DOHH2 (cell line): ENCODE measurements at regions not wholly inside any gene's neighbourhood (a gene's known extent, or its start where the extent isn't known, plus 50 kb on each side); places are given as distances from the start of the nearest gene placed in this dataset.

Source experiments
- H3F3A ChIP-seq: fragments of 200-600 bp; sonication (generic), shearing (Covaris generic); 2 replicates; pipeline ENCODE4 v1.6.0; 2016; ENCODE audit warnings: antibody characterized with exemption, mild to moderate bottlenecking; ENCODE audit not compliant: control insufficient read depth, insufficient read depth
- H3K27ac ChIP-seq: fragments of 200-600 bp; sonication (generic); 2 replicates; pipeline ENCODE4 v1.5.1; 2014; ENCODE audit warnings: low read depth, mild to moderate bottlenecking, low read length, moderate library complexity
- H3K27me3 ChIP-seq: fragments of 200-600 bp; sonication (generic); 2 replicates; pipeline ENCODE4 v1.6.1; 2014; ENCODE audit warnings: mild to moderate bottlenecking, low read length, mixed read lengths; ENCODE audit not compliant: control insufficient read depth
- H3K36me3 ChIP-seq: fragments of 200-600 bp; sonication (generic); 2 replicates; pipeline ENCODE4 v1.6.1; 2014; ENCODE audit warnings: mild to moderate bottlenecking, low read length, moderate library complexity, mixed read lengths; ENCODE audit not compliant: control insufficient read depth
- H3K4me1 ChIP-seq: fragments of 200-600 bp; sonication (generic); 2 replicates; pipeline ENCODE4 v1.6.1; 2014; ENCODE audit warnings: mild to moderate bottlenecking, low read length, mixed read lengths; ENCODE audit not compliant: control insufficient read depth
- H3K4me2 ChIP-seq: fragments of 200-600 bp; sonication (generic); 2 replicates; pipeline ENCODE4 v1.6.0; 2014; ENCODE audit warnings: mild to moderate bottlenecking, low read length, moderate library complexity
- H3K4me3 ChIP-seq: fragments of 200-600 bp; sonication (generic); 2 replicates; pipeline ENCODE4 v1.5.1; 2014; ENCODE audit warnings: mild to moderate bottlenecking, low read length, mixed read lengths
- H3K79me2 ChIP-seq: fragments of 200-600 bp; sonication (generic); 2 replicates; pipeline ENCODE4 v1.6.1; 2014; ENCODE audit warnings: mild to moderate bottlenecking, low read length, mixed read lengths; ENCODE audit not compliant: control insufficient read depth
- H3K9me2 ChIP-seq: fragments of 200-600 bp; sonication (generic); replicated peaks from 2 replicates; pipeline ENCODE4 v1.6.1; 2014; ENCODE audit warnings: mild to moderate bottlenecking, low read length, mixed read lengths; ENCODE audit not compliant: control insufficient read depth
- H3K9me3 ChIP-seq: fragments of 200-600 bp; sonication (generic); 2 replicates; pipeline ENCODE4 v1.6.1; 2014; ENCODE audit warnings: antibody characterized with exemption, low read length, mixed read lengths; ENCODE audit not compliant: control insufficient read depth, insufficient read depth
- H4K20me1 ChIP-seq: fragments of 200-600 bp; sonication (generic); 2 replicates; pipeline ENCODE4 v1.6.0; 2014; ENCODE audit warnings: low read depth, mild to moderate bottlenecking, antibody characterized with exemption, low read length, moderate library complexity; ENCODE audit not compliant: control insufficient read depth, insufficient read depth
- CTCF ChIP-seq: fragments of 200-600 bp; sonication (generic); IDR thresholded peaks from one replicate; pipeline ENCODE4 v1.5.1; 2014; ENCODE audit warnings: antibody characterized with exemption, mild to moderate bottlenecking, low read depth, low read length; ENCODE audit not compliant: poor library complexity, severe bottlenecking
- EZH2phosphoT487 ChIP-seq: fragments of 200-600 bp; sonication (generic); IDR thresholded peaks from 2 replicates; pipeline ENCODE4 v1.6.1; 2017; ENCODE audit warnings: borderline replicate concordance, mild to moderate bottlenecking, antibody characterized with exemption, low read length, moderate library complexity, mixed read lengths

DNA sequence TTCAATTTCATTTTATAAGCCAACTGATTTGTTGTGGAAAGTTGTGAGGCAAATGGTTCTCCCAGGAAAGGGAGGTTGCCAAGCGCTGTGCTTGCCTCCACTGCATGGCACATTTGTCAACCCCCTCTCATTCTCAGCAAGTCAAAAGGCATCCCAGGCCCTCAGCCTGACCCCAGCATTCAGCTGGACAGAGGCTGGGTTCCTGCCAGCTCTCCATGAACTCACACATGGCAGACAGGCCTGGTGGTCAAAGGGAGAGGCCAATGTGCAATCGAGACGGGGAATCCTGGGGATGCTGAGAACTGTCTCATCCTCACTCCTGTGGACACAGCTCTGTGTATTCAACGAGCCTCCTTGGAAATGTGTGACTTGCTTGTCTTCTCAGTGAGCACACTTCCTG, 106.0 kb upstream of the CDH4 start:
- Histone ChIP-seq H3K4me1 (no peaks in the 10 kb centered on the region), H3K9me2 (no peaks in the 10 kb centered on the region), H3K27ac (no peak overlapping the region), H3K36me3 (no peaks in the 10 kb centered on the region), H3K9me3 (no peaks in the 10 kb centered on the region), H4K20me1 (no peaks in the 10 kb centered on the region), H3K79me2 (no peaks in the 10 kb centered on the region), H3K27me3 (no peaks in the 10 kb centered on the region), H3K4me3 (no peak overlapping the region), H3K4me2 (no peak overlapping the region), H3F3A (no peaks in the 10 kb centered on the region)
- TF ChIP-seq EZH2phosphoT487 (no peak), CTCF (no peak)

GRCh38 chr20:61149636-61150035, 102.4 kb upstream of the CDH4 start:
- Histone ChIP-seq H3K9me3 (no peaks in the 10 kb centered on the region), H3K4me1 (no peaks in the 10 kb centered on the region), H3K27ac (no peak overlapping the region), H3K9me2 (no peaks in the 10 kb centered on the region), H3K79me2 (no peaks in the 10 kb centered on the region), H3K36me3 (no peaks in the 10 kb centered on the region), H3K4me2 (no peak overlapping the region), H3K4me3 (no peak overlapping the region), H3F3A (no peaks in the 10 kb centered on the region), H4K20me1 (no peaks in the 10 kb centered on the region), H3K27me3 (no peaks in the 10 kb centered on the region)
- TF ChIP-seq CTCF (no peak), EZH2phosphoT487 (no peak)

DNA sequence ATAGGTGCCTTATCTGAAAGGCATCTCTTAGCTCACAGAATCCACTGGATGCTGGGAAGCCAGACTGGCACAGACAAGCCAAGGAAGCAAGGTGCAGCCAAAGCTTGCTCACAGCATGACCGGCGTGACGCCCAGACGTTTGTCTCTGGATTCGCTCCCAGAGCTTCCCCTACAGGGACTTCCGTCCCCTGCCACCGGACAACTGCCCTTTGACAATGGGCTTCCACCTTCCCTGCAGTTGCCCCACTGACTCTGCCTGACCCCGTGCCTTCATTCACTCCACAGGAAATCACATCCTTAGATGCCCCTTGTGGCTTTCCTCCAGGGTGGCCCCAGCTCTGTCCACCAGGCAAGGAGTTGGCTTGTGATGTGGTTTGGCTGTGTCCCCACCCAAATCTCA, 94.8 kb upstream of the CDH4 start:
- Histone ChIP-seq H3K4me3 (no peak overlapping the region), H3F3A (no peaks in the 10 kb centered on the region), H4K20me1 (no peaks in the 10 kb centered on the region), H3K4me2 (no peak overlapping the region), H3K9me2 (no peaks in the 10 kb centered on the region), H3K79me2 (no peaks in the 10 kb centered on the region), H3K27ac (no peak overlapping the region), H3K4me1 (no peaks in the 10 kb centered on the region), H3K9me3 (no peaks in the 10 kb centered on the region), H3K27me3 (no peaks in the 10 kb centered on the region), H3K36me3 (no peaks in the 10 kb centered on the region)
- TF ChIP-seq EZH2phosphoT487 (no peak), CTCF (no peak)
